GM12878 (cell line): ENCODE measurements at regions not wholly inside any gene's neighbourhood (a gene's known extent, or its start where the extent isn't known, plus 50 kb on each side); places are given as distances from the start of the nearest gene placed in this dataset.

Experiments
- ATAC-seq: fragments of 200-7000 bp; cut with Tn5 transposase; 3 replicates; pipeline ENCODE4 v1.9.1; 2020; ENCODE audit warnings: mild to moderate bottlenecking, moderate library complexity
- BruUV-seq: library from RNA; stranded (reverse); fragments of 400-500 nt; replicated peaks from 2 replicates; lab custom pipeline; 2021; lab: Mats Ljungman, UMichigan
- CTCF ChIA-PET: fragments of 300-600 bp; sonication (Branson Sonifier 250); formaldehyde crosslinking; extraction: SDS; loops from one replicate; lab custom pipeline; 2021; ENCODE audit warnings: inconsistent platforms; lab: Yijun Ruan, JAX
- POLR2A ChIA-PET: fragments of 350-600 bp; formaldehyde crosslinking; extraction: SDS; loops from one replicate; lab custom pipeline; 2021; ENCODE audit warnings: inconsistent platforms; lab: Charles Lee
- RAD21 ChIA-PET: fragments of 300-600 bp; sonication (Branson Sonifier 250); formaldehyde crosslinking; loops from one replicate; lab custom pipeline; 2023; ENCODE audit warnings: antibody characterized with exemption; ENCODE audit not compliant: unreplicated experiment; lab: Charles Lee
- SMC1A ChIA-PET: fragments of 300-600 bp; sonication (Branson Sonifier 250); formaldehyde crosslinking; loops from one replicate; lab custom pipeline; 2023; ENCODE audit not compliant: unreplicated experiment, uncharacterized antibody; lab: Charles Lee
- DNase-seq: peaks from one replicate; pipeline ENCODE4 v3.0.0-alpha.2; 2011; ENCODE audit warnings: low read depth, low spot score
- FAIRE-seq: peaks from 3 replicates; lab custom pipeline; 2011; peaks lifted over from hg19 to GRCh38; lab: Jason Lieb, UNC
- H2AFZ ChIP-seq: 2 replicates; pipeline ENCODE4 v1.6.0; 2011; ENCODE audit warnings: low read depth, low read length, control low read depth; ENCODE audit not compliant: control insufficient read depth
- H3K27ac ChIP-seq: 2 replicates; pipeline ENCODE4 v1.5.1; 2011; ENCODE audit warnings: control low read depth; ENCODE audit not compliant: control insufficient read depth, insufficient read depth
- H3K27me3 ChIP-seq, 2 experiments: replicated peaks in 1 of 2; 2 replicates each; pipeline versions ENCODE4 v1.6.0 to v1.6.1; 2011; ENCODE audit warnings: low read length in 1 of 2; ENCODE audit not compliant: control insufficient read depth in 2 of 2, insufficient read depth in 2 of 2
- H3K36me3 ChIP-seq, 2 experiments: 2 replicates each; pipeline ENCODE4 v1.5.1; 2011; ENCODE audit warnings: low read length in 1 of 2; ENCODE audit not compliant: control insufficient read depth in 2 of 2, insufficient read depth in 2 of 2
- H3K4me1 ChIP-seq: 2 replicates; pipeline ENCODE4 v1.6.1; 2011; ENCODE audit warnings: mild to moderate bottlenecking, low read length, moderate library complexity, mixed read lengths; ENCODE audit not compliant: control insufficient read depth, insufficient read depth
- H3K4me2 ChIP-seq: 2 replicates; pipeline ENCODE4 v1.6.0; 2011; ENCODE audit warnings: control low read depth; ENCODE audit not compliant: control insufficient read depth, insufficient read depth
- H3K4me3 ChIP-seq: fragments of 200-600 bp; sonication (generic); 2 replicates; pipeline ENCODE4 v1.5.1; 2016
- H3K79me2 ChIP-seq: 2 replicates; pipeline ENCODE4 v1.6.0; 2011; ENCODE audit warnings: low read length; ENCODE audit not compliant: control insufficient read depth, insufficient read depth
- H3K9ac ChIP-seq: 2 replicates; pipeline ENCODE4 v1.8.0; 2011; ENCODE audit warnings: low read length, control low read depth, mixed read lengths; ENCODE audit not compliant: control insufficient read depth, insufficient read depth
- H3K9me3 ChIP-seq: replicated peaks from 3 replicates; pipeline ENCODE4 v1.5.1; 2011; ENCODE audit warnings: mild to moderate bottlenecking, low read length; ENCODE audit not compliant: control insufficient read depth, insufficient read depth
- H4K20me1 ChIP-seq: 2 replicates; pipeline ENCODE4 v1.6.0; 2011; ENCODE audit not compliant: control insufficient read depth, insufficient read depth
- MTA2 ChIP-seq: fragments of 450-650 bp; IDR thresholded peaks from 2 replicates; pipeline ENCODE4 v1.6.1; 2016; ENCODE audit warnings: low read depth, mild to moderate bottlenecking, moderate library complexity
- NRF1 ChIP-seq: conservative IDR thresholded peaks from 2 replicates; pipeline ENCODE4 v1.6.1; 2011; ENCODE audit warnings: mild to moderate bottlenecking, low read depth, low read length, improper control_type of control experiment
- POLR2AphosphoS2 ChIP-seq: IDR thresholded peaks from 2 replicates; pipeline ENCODE4 v1.6.1; 2011; ENCODE audit warnings: low read depth, mild to moderate bottlenecking, low read length, improper control_type of control experiment, moderate library complexity
- REST ChIP-seq: IDR thresholded peaks from 2 replicates; pipeline ENCODE4 v1.6.1; 2012; ENCODE audit warnings: mild to moderate bottlenecking, low read depth, low read length
- SIN3A ChIP-seq: IDR thresholded peaks from 2 replicates; pipeline ENCODE4 v1.6.1; 2012; ENCODE audit warnings: low read depth, low read length, improper control_type of control experiment
- ZNF622 ChIP-seq: fragments of 450-650 bp; IDR thresholded peaks from 2 replicates; pipeline ENCODE4 v1.6.1; 2017; ENCODE audit warnings: mild to moderate bottlenecking, inconsistent platforms
- ZZZ3 ChIP-seq: IDR thresholded peaks from 2 replicates; pipeline ENCODE4 v1.6.1; 2011; ENCODE audit warnings: low read depth; ENCODE audit not compliant: control insufficient read depth, insufficient read length
- WGBS: methylation state at CpG from one replicate; pipeline ENCODE4 v1.1.6; 2016; ENCODE audit warnings: low lambda C conversion rate; ENCODE audit not compliant: insufficient replicate concordance, insufficient coverage; ENCODE audit errors: missing lambda C conversion rate; 5-methylcytosine and 5-hydroxymethylcytosine counted together
- in situ Hi-C: fragments of 300-500 bp; cut with MboI; formaldehyde crosslinking; loops from 9 replicates; pipeline ENCODE4 v1.14.3; 2018; ENCODE audit warnings: mixed read lengths
- intact Hi-C: fragments of 100-400 bp; cut with micrococcal nuclease; formaldehyde crosslinking; loops from one replicate; pipeline ENCODE4 v1.14.2; 2022; ENCODE audit not compliant: unreplicated experiment
- TF ChIP-seq, protein P1 (sequence below): fragments of 450-650 bp; IDR thresholded peaks from 2 replicates; pipeline ENCODE4 v1.6.1; 2017; ENCODE audit warnings: low read depth, mild to moderate bottlenecking, moderate library complexity
- TF ChIP-seq, protein P2 (sequence below): IDR thresholded peaks from 2 replicates; pipeline ENCODE4 v1.6.1; 2012; ENCODE audit warnings: improper control_type of control experiment, low read depth, low read length; ENCODE audit not compliant: insufficient replicate concordance

GRCh38 chr15:81895723-81896122 is 150.1 kb downstream of the MEX3B start (continued):
- TF ChIP-seq POLR2AphosphoS2 (no peak), SIN3A (no peak)
- TF ChIP-seq, protein P1, sequence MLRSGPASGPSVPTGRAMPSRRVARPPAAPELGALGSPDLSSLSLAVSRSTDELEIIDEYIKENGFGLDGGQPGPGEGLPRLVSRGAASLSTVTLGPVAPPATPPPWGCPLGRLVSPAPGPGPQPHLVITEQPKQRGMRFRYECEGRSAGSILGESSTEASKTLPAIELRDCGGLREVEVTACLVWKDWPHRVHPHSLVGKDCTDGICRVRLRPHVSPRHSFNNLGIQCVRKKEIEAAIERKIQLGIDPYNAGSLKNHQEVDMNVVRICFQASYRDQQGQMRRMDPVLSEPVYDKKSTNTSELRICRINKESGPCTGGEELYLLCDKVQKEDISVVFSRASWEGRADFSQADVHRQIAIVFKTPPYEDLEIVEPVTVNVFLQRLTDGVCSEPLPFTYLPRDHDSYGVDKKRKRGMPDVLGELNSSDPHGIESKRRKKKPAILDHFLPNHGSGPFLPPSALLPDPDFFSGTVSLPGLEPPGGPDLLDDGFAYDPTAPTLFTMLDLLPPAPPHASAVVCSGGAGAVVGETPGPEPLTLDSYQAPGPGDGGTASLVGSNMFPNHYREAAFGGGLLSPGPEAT: no peak
- TF ChIP-seq, all 136 proteins: peak for 0

GRCh38 chr15:81894061-81894460 is 151.8 kb downstream of the MEX3B start:
- H3K9ac ChIP-seq: no peak overlapping the region
- intact Hi-C loops (no loop called here), in situ Hi-C loops (no loop called here)
- no peaks in the 10 kb centered on the region for H4K20me1 ChIP-seq
- H3K79me2 ChIP-seq: no peaks in the 10 kb centered on the region
- no peaks in the 10 kb centered on the region for H3K4me1 ChIP-seq
- TF ChIP-seq ZZZ3: no peak
- TF ChIP-seq MTA2: no peak
- no peak for TF ChIP-seq NRF1
- no peak for TF ChIP-seq REST
- no peak for TF ChIP-seq ZNF622
- TF ChIP-seq, protein P2, sequence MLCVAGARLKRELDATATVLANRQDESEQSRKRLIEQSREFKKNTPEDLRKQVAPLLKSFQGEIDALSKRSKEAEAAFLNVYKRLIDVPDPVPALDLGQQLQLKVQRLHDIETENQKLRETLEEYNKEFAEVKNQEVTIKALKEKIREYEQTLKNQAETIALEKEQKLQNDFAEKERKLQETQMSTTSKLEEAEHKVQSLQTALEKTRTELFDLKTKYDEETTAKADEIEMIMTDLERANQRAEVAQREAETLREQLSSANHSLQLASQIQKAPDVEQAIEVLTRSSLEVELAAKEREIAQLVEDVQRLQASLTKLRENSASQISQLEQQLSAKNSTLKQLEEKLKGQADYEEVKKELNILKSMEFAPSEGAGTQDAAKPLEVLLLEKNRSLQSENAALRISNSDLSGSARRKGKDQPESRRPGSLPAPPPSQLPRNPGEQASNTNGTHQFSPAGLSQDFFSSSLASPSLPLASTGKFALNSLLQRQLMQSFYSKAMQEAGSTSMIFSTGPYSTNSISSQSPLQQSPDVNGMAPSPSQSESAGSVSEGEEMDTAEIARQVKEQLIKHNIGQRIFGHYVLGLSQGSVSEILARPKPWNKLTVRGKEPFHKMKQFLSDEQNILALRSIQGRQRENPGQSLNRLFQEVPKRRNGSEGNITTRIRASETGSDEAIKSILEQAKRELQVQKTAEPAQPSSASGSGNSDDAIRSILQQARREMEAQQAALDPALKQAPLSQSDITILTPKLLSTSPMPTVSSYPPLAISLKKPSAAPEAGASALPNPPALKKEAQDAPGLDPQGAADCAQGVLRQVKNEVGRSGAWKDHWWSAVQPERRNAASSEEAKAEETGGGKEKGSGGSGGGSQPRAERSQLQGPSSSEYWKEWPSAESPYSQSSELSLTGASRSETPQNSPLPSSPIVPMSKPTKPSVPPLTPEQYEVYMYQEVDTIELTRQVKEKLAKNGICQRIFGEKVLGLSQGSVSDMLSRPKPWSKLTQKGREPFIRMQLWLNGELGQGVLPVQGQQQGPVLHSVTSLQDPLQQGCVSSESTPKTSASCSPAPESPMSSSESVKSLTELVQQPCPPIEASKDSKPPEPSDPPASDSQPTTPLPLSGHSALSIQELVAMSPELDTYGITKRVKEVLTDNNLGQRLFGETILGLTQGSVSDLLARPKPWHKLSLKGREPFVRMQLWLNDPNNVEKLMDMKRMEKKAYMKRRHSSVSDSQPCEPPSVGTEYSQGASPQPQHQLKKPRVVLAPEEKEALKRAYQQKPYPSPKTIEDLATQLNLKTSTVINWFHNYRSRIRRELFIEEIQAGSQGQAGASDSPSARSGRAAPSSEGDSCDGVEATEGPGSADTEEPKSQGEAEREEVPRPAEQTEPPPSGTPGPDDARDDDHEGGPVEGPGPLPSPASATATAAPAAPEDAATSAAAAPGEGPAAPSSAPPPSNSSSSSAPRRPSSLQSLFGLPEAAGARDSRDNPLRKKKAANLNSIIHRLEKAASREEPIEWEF: no peak
- H3K36me3 ChIP-seq: no peaks in the 10 kb centered on the region
- H2AFZ ChIP-seq: no peak overlapping the region
- no TSS peak for BruUV-seq
- CTCF ChIA-PET: no interaction called here
- RAD21 ChIA-PET: no interaction called here
- SMC1A ChIA-PET: no interaction called here
- FAIRE-seq: no peak
- no peak overlapping the region for H3K27ac ChIP-seq
- POLR2A ChIA-PET: no interaction called here
- no peak for DNase-seq
- no peak overlapping the region for H3K4me3 ChIP-seq
- 30% methylated on average over 3 of the region's 3 CpGs for WGBS
- no peak overlapping the region for H3K4me2 ChIP-seq
- no peak for ATAC-seq
- no peaks in the 10 kb centered on the region for H3K27me3 ChIP-seq
- H3K9me3 ChIP-seq: no peaks in the 10 kb centered on the region
